ENCODE measurements at regions not wholly inside any gene's neighbourhood (a gene's known extent, or its start where the extent isn't known, plus 50 kb on each side); places are given as distances from the start of the nearest gene placed in this dataset.
A peak's percentile ranks its signal among the peaks of the same experiment; 100 is the strongest.

DNA sequence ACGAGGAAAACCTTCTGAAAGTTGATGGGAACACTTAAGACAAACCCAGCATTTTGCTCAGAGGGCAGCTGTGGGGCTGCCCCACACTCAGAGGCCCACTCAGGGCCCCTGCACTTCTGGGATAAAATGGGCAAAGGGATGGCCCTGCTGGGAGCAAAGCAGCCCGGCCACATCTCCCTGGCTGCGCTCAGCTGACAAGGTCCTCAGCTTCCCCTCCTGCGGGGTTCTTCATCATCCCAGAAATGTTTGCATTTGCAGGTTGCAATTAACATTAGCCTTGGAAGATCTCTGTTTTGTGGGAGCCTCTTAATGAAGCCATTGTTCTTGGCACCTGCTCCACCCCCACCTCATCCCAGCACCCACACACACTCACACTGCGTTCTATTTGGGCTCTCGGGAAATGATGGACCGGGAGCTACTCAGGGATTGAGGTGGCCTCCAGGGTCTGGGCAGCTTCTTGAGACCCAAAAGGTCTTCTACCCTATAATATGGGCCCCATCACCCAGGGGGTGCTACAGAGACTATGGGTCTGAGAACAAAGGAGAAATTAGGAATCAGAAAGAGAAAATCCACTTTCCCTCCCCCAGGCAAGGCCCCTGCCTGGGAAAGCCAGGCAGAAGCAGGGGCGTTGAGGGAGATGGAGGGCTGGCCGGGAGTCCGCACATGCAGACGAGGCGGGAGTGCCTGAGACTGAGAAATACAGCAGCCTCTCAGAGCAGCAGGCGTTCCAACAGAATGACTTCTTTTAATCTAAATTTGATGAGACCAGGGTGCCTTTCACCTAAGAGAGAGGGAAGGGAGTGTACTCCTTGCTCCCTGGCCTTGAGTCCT is 53.7 kb upstream of the RPL38 start:
- no peak for DNase-seq

GRCh38 chr17:74150428-74151025 is 53.0 kb upstream of the RPL38 start:
- no peak for DNase-seq

- no peak for DNase-seq
Observed at GRCh38 chr17:74151551-74152315, 51.7 kb upstream of the RPL38 start.

GRCh38 chr17:74152591-74153455 is 50.7 kb upstream of the RPL38 start:
- peak in 1 of 2 experiments; percentile 60 for DNase-seq

GRCh38 chr17:74153456-74153810 is 50.0 kb upstream of the RPL38 start:
- DNase-seq, result no peak

All from NCI-H446 (cell line).